Activated CD8-positive, alpha-beta memory T cell treated with anti-CD3 and anti-CD28 coated beads for 4 hours (primary cell): ENCODE measurements at regions not wholly inside any gene's neighbourhood (a gene's known extent, or its start where the extent isn't known, plus 50 kb on each side); places are given as distances from the start of the nearest gene placed in this dataset.
"Not testable (repeated sequence)": the region's sequence is repeated elsewhere in the genome, so short reads cannot be mapped to it uniquely, and the experiment has no call there.

Experiments used
- DNase-seq, 2 donors: peaks; one replicate each; pipeline ENCODE4 v3.0.0-alpha.2; 2020; ENCODE audit warnings: low read depth in 2 of 2

DNA sequence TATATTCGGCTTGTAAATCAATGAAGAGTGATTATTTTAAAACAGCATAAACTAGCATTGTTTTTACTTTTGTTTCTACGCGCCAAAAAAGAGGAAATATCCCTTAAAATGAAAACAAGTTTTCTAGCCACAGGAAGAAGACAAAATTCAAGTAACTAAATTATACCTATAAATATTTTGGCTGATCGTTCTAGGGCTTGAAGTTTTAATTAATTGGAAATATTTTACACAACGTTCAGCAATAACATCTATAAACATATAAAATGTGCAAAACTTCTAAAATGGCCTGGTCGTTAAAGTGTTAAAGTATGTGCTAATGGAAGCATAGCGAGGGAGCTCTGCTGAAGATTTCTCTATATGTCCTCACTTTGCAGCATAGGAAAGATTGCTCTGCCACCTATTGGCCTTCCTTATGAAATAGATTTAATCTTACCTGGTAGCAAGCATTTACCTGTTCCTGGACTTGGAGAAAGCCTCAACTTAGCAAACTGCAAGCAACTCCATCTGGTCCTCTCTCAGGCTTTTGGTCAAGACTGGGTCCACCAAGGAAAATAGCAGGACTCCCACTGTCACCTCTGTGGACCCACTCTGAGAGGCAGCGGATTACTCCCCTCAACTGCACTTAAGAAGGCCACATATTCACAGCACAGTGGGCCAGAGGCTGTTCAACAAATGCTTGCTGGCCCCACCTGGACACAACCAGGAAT is 351.3 kb upstream of the RUNX1 start:
- peak in 1 of 2 donors; percentile 5 for DNase-seq

DNA sequence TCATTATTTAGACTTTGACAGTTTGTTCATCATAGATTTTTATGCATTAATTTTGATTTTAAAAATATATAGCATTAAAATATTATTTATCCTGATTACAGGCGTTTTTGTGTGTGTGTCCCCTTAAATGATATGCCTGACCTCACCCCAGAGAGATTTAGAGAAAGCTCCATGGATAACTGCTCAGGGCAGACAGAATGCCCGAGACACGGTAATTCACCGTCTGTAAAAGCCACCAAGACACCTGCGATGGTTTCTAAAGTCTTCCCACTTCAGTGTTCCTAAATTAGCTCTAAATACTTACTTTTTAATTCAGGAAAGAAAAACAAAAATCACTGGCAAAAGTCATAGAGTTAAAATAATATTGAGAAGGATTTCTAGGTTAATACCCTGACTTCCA is 350.6 kb upstream of the RUNX1 start:
- DNase-seq: no peak

DNA sequence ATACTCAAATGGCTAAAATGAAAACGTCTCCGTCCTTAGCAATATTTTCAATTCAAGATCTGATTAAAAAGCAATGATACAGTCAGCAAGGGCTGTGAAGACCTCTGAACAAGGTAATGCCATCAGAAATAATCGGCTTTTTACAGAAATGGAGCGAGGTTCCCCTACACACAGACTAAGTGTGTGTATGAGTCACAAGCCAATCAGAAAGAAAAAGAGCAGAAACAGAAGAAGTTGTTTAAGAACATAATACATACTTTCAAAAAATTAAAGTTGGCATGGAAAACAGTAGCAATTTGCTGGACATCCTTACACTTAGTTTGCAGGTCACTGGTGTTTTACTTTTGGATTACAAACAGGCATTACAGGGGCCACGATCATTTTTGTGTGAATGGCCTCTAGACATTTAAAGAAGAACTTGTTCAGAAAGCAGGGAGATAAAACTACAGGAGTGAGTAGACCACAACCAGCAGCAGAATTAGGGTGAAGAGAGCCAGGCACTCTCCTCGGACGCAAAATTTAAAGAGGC is 350.0 kb upstream of the RUNX1 start:
- no peak for DNase-seq

DNA sequence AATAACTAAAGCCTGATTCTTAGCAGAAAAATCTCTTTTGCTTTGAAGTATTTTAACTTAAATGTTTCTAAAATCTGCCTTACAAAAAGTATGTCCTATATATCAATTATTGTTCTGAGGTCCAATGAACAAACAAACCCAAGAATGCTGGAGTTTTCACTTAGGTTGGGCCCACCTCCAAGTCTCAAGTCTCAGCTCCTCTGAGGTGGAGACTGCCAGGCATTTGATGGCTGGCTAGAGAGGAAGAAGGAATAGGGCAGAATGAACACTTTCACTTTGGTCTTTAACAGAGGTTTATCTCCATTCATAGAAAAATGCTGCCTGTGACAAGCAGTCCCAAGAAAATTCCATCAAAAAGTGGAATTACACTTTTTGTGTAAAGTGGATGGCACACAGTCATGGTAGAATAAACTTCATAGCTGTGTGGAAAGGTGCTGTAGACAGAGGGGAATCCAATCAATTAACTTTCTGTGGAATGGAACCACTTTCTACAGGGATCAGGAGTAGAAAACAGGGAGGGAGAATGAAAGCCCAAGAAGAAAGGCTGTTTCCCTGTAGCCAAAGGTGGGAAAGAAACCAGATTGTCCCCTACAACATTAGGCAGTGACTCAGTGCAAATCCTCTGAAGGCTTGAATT is 349.4 kb upstream of the RUNX1 start:
- no peak for DNase-seq

DNA sequence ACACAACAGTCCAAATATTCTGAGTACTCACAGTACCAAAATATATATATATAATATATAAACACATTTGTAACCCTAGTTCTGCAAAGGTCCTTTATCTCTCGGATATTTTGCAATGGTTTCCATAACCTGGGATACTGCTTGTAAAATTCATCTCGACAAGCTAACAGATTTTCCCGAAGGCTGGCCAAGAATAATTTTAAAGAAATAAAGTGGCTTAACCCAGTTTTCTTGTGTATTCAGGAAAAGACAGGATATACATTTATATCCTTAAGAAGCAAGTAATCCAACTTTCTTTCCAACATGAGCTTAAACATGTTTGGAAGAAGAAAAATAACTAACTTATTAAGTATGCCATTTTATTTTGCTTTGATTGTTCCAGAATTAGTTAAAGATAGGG is 348.7 kb upstream of the RUNX1 start:
- no peak for DNase-seq

DNA sequence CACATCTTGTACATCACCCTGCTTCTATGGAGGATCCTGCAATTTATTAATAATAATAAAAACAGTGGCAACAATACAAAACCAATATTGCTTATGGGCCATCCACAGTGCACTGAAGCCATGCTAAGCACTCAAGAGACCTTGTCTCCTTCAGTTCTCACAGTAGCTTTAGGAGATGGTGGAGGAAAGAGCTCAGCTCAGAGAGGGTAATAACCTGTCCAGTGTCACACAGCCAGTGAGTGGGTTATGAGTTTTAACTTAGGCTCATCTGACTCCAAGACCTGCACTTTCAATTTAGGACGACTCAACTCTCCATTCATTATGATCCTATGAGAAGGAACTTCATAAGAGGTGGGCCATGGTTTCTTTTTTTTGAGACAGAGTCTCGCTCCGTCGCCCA is 347.6 kb upstream of the RUNX1 start:
- DNase-seq: no peak

DNA sequence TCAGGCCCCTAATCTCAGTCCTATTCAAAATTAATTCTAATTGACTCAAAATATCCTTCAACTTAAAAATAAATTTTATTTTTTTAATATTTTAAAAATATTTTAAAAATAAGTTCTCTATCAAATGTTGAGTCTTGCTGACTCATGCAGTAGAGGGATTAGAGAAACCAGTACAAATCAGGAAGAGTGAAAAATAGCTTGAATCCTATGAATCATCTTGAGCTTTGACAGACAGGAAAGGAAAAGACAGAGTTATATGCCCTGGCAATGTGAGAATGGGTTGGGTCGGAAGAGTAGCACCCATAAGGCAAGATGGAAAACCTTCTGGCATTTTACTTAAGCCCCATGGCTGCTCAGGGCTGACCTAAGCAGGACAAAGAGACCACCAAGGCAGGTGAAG is 346.6 kb upstream of the RUNX1 start:
- DNase-seq: no peak

DNA sequence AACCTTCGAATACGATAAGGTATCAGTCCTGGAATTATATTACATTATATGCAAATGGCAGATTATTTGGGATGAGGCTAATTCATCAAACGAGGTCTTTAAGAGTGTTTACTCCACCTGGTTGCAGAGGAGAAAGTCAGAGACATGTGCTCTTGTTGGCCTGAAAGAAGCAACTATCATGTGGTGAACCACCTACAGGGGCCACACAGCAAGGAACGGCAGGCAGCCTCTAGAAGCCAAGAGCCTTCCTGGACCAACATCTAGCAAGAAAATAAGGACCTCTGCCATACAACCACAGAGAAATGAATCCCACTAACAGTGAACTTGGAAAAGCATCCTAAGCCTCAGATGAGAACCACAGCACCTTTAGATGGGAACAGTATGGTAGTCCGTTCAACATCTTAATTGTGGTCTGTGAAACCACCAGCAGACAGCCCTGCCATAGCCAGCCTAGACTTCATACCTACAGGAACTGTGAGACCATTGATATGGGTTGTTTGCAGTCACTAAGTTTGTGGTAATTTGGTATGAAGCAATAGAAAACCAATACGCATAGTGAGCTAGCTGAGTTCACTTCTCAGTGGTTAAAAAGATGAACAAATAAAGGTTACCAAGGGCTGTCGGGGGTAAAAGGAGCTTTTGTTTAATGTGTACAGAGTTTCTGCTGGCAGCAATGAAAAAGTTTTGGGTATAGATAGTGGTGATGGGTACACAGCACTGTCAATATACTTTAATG is 345.7 kb upstream of the RUNX1 start:
- DNase-seq: no peak

DNA sequence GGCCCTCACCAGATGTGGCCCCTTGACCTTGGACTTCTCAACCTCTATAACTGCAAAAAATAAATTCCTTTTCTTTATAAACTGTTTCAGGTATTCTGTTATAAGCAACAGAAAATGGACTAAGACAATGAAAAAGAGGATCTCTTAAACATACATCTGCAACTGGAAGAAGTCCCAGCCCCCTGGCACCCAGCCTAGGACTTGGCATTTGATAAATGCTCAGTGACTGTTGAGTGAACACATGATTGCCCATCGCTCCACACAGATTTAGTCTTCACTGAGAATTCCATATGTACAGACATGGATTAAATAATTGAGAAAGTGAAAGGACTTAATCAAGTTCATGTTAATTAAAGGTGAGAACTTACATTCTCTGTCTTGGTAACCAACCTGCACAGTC is 344.9 kb upstream of the RUNX1 start:
- DNase-seq: no peak

DNA sequence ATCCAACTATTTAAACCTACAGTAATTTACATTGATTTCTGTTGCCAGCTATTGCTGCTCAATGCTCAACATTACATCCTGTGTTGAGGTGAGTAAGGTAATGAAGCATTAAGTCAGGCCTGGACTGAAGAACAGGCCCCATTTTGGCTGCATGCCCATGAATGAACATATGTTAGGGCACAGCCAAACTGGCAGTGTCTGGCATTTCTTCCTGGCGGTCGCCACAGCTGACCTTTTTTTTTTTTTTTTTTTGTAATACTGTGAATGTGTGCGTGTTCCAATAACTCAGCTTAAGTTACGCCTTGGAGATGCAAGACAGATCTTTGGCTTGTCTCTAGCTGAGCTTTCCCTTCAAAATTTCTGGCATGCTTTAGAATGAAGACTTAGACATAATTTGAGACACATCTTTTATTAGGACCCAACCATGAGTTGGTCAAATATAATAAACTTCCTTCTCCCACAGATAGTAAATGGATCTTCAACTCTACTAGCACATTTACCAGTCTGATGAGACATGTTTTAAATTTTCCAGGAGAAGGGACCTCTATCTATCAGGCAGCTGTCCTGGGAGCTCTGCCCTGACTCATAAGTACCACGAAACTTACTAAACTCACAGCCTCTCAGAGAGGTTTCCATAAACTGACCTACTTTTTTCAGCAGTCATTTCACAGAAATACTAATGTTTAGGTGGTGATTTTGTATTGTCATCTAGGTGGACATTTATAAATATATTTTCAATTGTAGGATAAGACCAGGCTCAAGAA is 341.1 kb upstream of the RUNX1 start:
- DNase-seq: no peak

DNA sequence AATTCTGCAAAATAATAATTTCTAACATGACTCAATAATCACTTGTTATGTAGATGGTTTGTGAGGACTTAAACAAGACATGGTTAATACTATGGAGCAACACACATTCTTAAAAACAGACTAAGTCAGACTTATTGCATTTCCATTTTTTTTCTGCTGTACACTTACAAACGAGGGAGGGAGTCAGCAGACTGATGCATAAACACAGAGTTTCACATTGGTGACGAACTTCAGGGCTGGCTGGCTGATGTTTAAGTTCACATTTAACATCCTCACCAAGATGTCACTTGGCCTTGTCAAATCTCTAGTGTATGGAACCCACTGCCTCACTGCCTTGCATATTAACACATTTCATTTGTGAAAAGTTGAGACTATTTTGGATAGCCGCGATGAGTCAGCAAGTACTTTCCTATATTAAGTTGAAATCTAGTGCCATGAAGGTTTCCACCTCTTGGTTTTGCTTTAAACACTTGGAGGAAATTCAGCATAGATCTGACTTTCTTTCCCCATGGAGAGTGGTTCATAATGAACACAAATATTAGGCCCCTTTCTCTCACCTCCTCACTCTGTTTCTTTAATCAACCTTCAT is 337.5 kb upstream of the RUNX1 start:
- DNase-seq: no peak

DNA sequence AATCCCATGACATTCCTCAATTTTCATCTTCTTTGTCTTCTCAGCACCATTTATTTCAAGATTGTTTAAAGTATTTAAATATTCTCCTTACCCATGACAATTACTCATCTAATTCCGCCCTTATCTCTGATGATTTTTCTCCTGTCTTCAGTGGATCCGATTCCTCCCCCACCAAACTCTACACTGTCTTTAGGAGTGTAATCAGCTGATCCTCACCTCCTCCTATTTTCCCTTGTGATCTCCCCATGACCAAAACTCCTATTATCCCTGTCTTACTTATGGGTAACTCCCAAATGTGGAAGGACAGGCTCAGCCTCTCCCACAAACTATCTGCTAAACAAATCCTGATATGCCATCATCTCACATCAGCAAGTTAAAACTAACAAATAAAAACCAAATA is 335.3 kb upstream of the RUNX1 start:
- no peak for DNase-seq

DNA sequence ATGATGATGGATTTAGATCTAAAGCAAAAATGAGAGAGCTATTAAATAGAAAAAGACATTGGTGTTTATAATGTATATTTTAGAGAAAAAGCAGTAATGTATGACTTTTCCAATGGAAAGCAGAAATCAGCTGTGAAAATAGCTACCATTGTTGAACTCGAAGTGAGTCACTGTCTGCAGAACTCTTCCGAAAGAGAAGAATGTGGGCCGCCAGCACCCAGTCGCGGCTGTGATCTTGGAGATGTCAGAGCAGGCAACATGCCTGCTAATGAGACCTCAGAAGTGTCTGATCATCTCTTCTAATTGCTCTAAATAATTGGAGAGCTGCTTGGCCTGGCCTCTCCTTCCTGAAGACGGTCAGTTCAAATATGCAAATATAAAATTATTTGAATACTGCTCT is 333.6 kb upstream of the RUNX1 start:
- DNase-seq: no peak

DNA sequence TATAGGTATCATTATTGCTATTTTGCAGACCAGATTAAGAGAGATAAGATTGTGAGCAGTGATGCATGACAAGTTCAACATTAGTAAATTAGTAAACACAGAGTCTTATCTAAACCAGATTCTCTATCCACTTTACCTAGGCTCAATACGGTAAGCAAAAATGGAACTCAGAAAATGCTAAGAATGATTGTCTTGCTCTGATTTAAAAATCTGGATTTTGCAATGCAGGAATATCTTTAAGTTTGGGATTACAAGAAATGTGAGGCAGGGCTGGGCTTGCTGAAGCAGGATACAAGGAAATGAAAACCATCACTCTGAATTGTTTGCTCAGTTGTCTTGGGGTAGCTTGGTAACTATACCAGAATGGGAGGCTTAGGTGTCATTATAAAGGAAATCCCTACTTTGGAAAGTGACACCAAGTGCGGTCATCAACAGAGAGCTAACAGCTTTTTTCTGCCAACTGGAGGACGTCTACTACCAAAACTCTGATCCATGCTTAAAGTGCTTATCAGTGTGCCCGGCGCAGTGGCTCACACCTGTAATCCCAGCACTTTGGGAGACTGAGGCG is 332.7 kb upstream of the RUNX1 start:
- no peak for DNase-seq

DNA sequence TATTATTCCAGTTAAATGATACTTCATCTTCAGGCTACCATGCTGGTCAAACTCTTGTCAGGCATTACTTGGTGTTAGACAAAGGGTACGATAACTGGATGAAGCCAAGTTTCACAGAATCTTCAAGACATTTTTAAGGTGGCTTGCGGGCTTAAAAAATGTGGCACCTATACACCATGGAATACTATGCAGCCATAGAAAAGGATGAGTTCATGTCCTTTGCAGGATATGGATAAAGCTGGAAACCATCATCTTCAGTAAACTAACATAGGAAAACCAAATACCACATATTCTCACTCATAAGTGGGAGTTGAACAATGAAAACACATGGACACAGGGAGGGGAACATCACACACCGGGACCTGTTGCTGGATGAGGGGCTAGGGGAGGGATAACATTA is 331.2 kb upstream of the RUNX1 start:
- not testable (repeated sequence) for DNase-seq

DNA sequence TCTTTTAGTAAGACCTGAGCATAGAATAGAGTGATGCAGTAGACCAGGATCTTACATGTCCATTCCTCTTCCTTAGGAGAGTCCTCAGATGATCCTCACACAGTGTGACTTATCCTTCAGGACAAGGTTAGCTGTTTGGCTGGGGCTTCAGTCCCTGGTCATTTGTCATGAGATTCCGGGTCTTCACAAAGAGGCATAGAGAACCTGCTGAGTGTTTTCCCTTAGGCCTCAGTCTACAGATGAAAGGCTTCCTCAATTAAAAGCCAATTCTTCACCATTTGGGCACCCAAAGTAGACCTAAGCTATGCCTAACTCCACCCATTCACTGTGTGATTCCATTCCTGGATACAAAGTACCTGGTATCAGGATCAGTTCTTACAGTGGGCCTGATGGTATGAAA is 329.8 kb upstream of the RUNX1 start:
- no peak for DNase-seq

DNA sequence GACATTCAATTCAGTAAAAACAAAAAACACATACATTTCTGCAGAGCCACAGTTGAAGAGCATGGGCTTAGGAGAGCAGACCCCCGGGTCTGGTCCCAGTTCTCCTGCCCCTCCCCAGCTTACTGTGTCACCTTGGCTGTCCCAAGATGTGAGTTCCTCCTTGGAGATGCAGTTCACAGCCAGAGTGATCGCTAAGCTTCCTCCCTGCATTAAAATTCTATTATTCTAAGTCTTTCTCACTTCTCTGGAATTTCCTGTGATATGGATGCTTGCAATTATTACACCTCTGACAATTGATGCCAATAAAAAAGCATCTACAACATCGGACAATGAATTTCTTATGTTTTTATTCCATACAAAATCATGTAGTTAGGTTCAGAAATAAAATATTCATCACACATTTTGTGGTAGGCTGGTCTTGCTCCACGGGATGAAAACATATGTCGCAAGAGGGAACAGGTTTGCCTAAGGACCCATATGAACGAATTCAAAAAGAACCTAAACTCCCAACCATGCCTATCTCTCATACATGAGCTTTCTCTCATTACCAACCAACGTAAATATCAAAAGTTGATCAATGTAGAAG is 328.5 kb upstream of the RUNX1 start:
- DNase-seq: no peak

DNA sequence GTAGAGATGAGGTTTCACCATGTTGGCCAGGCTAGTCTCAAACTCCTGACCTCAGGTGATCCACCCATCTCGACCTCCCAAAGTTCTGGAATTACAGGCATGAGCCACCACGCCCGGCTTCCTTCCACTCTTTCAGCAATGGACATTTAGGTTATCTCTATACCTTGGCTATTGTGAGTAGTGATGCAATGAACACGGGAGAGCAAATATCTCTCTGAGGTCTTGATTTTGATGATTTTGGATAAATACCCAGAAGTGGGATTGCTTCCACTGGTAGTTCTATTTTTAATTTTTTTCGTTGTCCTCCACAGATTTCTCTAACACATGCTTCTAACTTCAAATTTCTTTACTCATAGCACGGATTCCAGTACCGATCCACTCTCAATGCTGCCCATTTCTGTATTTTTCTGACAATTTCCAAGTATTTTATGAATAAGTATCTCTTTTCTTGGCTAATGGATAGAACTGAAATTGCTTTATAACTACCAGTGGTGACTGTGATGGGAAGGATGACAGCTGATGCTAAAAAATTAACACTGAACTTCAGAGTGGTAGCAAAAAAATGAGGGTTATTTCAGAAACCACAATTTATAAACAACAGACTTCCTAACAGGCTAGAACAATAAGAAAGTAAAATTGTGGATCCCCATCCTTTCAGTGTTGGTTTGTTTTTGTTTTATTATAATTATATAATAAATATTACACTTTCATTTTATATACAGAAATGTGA is 327.5 kb upstream of the RUNX1 start:
- DNase-seq: no peak

DNA sequence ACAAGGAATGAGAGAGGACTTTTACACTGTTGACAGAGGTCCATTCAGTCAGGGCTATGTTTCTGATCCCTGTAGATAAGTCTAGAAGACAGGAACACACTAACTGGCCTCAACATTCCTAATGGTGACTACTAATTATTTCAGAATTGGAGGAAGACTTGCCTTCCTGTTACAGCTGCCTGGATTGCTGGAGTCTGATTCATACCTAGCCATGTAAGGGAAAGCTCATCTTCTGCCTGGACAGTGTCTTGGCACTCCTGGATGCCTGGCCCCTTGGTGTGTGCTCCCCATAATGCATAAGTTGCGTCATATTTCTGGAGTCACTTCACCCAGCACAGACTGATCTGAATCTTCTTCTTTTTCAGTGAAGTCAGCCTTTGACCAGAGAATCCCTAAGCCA is 326.0 kb upstream of the RUNX1 start:
- no peak for DNase-seq

DNA sequence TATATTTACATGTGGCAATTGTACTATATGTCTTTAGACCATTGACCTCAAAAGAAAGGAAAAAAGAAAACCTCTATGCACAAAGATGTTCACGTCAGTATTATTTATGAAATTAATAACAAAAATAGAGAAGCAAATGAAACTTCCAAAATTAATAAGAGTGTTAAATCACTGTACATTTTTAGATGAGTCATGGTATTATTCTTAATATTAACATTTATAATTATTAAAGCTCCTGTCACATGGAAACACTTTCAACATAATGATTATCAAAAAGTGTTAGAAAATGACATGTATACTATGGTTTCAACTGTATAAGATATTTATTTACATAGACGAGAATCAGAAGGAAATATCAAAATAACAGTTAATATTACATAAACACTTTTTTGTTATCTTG is 324.9 kb upstream of the RUNX1 start:
- DNase-seq: no peak
